Subcutaneous abdominal adipose tissue (tissue), 5 donors: ENCODE measurements at regions not wholly inside any gene's neighbourhood (a gene's known extent, or its start where the extent isn't known, plus 50 kb on each side); places are given as distances from the start of the nearest gene placed in this dataset.
"Not testable (repeated sequence)": the region's sequence is repeated elsewhere in the genome, so short reads cannot be mapped to it uniquely, and the experiment has no call there.

Source experiments
- H3K27ac ChIP-seq: one replicate; pipeline ENCODE4 v1.7.0; 2013; ENCODE audit warnings: low read depth, mild to moderate bottlenecking, inconsistent platforms, low read length, moderate library complexity
- H3K27me3 ChIP-seq, 5 donors: one replicate each; pipeline ENCODE4 v1.7.0; 2013; ENCODE audit warnings: low read length in 5 of 5, inconsistent platforms in 1 of 5; ENCODE audit not compliant: control insufficient read depth in 5 of 5, insufficient read depth in 4 of 5
- H3K36me3 ChIP-seq, 5 donors: one replicate each; pipeline ENCODE4 v1.7.0; 2013; ENCODE audit warnings: low read length in 5 of 5; ENCODE audit not compliant: control insufficient read depth in 5 of 5, insufficient read depth in 5 of 5
- H3K4me1 ChIP-seq, 5 donors: one replicate each; pipeline ENCODE4 v1.7.0; 2013; ENCODE audit warnings: low read length in 5 of 5, mild to moderate bottlenecking in 3 of 5, moderate library complexity in 1 of 5; ENCODE audit not compliant: control insufficient read depth in 5 of 5, insufficient read depth in 5 of 5
- H3K4me3 ChIP-seq, 5 donors: one replicate each; pipeline ENCODE4 v1.7.0; 2013; ENCODE audit warnings: low read length in 5 of 5, low read depth in 1 of 5
- H3K9ac ChIP-seq, 5 donors: one replicate each; pipeline ENCODE4 v1.7.0; 2013; ENCODE audit warnings: low read length in 5 of 5, mild to moderate bottlenecking in 4 of 5, moderate library complexity in 3 of 5
- H3K9me3 ChIP-seq, 5 donors: one replicate each; pipeline ENCODE4 v1.7.0; 2013; ENCODE audit warnings: low read length in 5 of 5; ENCODE audit not compliant: control insufficient read depth in 5 of 5
- donor health status: healthy.
- donor health status: healthy.
- donor health status: healthy.
- donor health status: healthy.
- donor health status: healthy.

DNA sequence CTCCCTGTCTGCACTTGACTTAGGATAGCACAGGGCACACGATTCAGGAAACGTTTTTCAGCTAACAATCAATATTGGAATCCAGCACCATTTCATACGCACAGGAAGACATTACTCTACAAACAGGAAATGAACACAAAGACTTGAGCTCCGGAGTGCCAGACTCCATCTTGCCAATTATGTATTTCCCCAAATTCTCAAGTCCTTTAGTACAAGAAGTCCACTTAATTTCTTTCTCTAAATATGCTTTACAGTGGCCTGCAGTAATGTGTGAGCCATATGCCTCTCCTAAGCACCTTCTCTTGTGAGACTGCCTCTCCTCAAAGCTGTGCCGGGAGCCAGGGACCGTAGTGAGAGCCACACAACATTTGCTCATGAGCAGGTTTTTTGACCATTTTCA is 168.2 kb downstream of the THBS2 start:
- no peak overlapping the region for H3K9ac ChIP-seq
- no peaks in the 10 kb centered on the region for H3K27me3 ChIP-seq
- no peak overlapping the region for H3K4me3 ChIP-seq
- H3K9me3 ChIP-seq: peaks cover 0 to 8% (median 5%) of the 10 kb centered on the region in 5 donors
- peaks cover 0 to 11% (median 0%) of the 10 kb centered on the region in 5 donors for H3K4me1 ChIP-seq
- H3K36me3 ChIP-seq: no peaks in the 10 kb centered on the region
- H3K27ac ChIP-seq: peak overlapping the region; percentile 3

DNA sequence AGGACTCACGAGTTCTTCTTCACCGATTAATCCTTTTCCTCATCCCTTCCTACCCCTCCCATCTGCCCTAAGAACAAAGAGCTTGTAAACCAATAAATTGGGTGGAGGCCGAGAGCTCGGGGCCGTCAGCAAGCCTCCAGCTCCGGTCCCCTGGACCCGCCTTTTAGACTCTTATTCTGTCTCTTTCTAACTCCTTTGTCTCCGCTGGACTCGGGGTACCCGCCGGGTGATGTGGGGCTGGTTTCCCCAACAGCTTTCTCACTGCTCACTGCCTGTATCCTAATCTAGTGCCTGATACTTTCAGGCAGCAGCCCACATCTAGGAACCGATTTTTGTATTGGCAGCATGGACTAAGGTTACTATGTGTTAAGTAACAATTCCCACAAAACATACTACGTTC is 169.1 kb downstream of the THBS2 start:
- not testable (repeated sequence) for H3K36me3 ChIP-seq, H3K27me3 ChIP-seq, H3K9ac ChIP-seq, H3K9me3 ChIP-seq, H3K4me3 ChIP-seq, H3K27ac ChIP-seq
- H3K4me1 ChIP-seq: peaks cover 0 to 11% (median 0%) of the 10 kb centered on the region in 5 donors

DNA sequence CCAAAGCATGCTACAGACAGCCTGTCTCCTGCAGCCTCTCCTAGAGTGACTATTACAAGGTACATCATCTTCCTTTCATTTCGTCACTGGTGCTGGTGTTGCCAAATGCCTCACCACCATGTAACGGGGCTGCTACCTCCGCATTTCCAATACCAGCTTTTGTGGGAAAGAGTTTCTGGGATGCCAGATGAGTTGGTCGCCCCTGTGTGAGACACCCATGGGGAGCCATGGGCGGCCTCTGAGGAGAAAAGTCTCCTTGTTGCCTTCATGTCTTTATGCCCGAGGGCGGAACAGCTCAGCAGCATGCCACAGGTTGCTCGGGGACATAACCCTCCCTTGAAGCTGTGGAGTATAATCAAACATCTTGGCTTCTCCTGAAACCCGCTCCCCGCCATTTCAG is 169.6 kb downstream of the THBS2 start:
- H3K27ac ChIP-seq: no peak overlapping the region
- no peak overlapping the region for H3K9ac ChIP-seq
- H3K4me1 ChIP-seq: peaks cover 0 to 11% (median 0%) of the 10 kb centered on the region in 5 donors
- H3K9me3 ChIP-seq: peaks cover 0 to 8% (median 5%) of the 10 kb centered on the region in 5 donors
- no peaks in the 10 kb centered on the region for H3K27me3 ChIP-seq
- H3K4me3 ChIP-seq: no peak overlapping the region
- H3K36me3 ChIP-seq: no peaks in the 10 kb centered on the region

DNA sequence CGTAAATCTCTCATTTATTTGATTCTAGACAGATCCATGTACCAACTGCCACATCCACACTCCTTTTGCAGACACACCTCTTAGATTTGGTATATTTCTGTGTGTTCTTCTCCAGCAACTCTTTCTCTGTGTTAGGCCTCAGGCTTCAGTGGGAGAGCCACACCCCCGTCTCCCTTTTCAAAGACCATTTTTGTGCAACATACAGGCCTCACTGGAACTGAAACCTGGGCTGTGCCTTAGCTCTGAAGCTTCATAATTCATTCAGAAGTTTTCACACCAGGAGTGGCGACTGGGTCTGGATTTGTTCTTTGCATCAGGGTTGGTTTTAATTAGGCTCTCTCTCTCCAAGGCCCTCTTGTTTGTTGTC is 170.2 kb downstream of the THBS2 start:
- Histone ChIP-seq H3K4me1 (peaks cover 0 to 11% (median 0%) of the 10 kb centered on the region in 5 donors), H3K4me3 (no peak overlapping the region), H3K9ac (no peak overlapping the region), H3K9me3 (peaks cover 0 to 12% (median 5%) of the 10 kb centered on the region in 5 donors), H3K27me3 (no peaks in the 10 kb centered on the region), H3K27ac (no peak overlapping the region), H3K36me3 (no peaks in the 10 kb centered on the region)

DNA sequence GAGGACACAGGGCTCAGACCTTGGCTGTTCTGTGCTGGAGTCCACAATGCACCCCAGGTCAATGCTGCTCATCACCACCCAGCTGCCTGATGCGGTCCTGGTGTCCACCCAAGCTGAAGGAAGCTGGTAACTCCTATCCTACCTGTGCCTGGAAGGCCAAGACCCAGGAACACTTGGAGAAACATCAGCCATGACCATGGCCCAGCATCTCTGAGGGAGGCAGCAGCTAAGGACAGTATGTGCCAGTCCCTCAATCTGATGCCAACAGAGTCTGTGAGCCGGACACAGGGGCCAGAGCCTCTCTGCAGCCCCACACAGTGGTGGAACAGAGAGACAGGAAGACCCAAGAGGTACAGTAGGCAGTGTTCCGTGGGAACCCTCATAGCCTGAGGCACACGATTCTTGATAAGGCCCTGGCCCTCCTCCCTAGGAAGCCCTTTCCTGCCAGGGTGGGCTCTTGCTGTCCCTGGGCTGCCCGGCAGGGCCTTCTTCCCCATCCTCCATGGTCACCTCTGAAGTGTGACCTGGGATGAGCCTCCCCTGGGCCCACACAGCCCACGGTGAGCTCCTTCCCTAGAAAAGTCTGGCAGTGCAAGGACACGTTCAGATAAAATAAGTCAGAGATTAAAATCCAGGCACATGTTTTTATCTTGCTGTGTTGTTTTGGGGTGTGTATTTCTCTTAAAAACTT is 170.7 kb downstream of the THBS2 start:
- Histone ChIP-seq H3K36me3 (no peaks in the 10 kb centered on the region), H3K4me3 (no peak overlapping the region), H3K27me3 (no peaks in the 10 kb centered on the region), H3K4me1 (peaks cover 0 to 11% (median 0%) of the 10 kb centered on the region in 5 donors), H3K27ac (no peak overlapping the region), H3K9ac (no peak overlapping the region), H3K9me3 (peaks cover 0 to 12% (median 5%) of the 10 kb centered on the region in 5 donors)

DNA sequence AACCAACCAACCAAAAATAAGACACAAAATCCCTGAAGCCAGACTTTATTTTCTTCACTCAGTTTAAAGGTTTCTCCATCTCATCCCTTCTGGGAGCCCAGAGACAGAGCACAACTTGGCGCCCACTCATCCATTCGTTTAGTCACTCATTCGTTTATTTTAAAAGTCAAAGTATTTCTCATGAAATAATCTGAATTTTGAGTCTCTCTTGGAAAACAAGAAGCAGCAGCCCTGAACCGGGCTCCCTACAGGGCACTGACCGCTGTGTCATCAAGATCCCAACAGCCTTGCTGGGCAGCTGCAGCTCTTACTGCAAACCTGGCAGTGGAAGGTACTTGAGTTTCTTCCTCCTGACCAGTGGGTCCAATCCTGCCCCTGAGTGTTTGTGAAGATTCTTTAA is 171.6 kb downstream of the THBS2 start:
- no peak overlapping the region for H3K4me3 ChIP-seq
- no peak overlapping the region for H3K27ac ChIP-seq
- no peaks in the 10 kb centered on the region for H3K27me3 ChIP-seq
- no peaks in the 10 kb centered on the region for H3K36me3 ChIP-seq
- peaks cover 0 to 11% (median 0%) of the 10 kb centered on the region in 5 donors for H3K4me1 ChIP-seq
- H3K9me3 ChIP-seq: peaks cover 0 to 12% (median 5%) of the 10 kb centered on the region in 5 donors
- no peak overlapping the region for H3K9ac ChIP-seq

DNA sequence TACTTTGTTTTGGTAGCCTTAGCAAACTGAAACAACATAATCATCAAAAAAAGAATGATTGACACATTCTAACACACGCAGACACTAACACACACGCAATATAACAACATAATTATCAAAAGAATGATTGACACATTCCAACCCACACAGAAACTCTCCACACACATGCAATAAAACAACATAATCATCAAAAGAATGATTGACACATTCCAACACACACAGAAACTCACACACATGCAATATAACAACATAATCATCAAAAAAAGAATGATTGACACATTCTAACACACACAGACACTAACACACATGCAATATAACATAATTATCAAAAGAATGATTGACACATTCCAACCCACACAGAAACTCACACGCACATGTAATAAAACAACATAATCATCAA is 172.4 kb downstream of the THBS2 start:
- Histone ChIP-seq H3K4me1 (peaks cover 0 to 12% (median 0%) of the 10 kb centered on the region in 5 donors), H3K27me3 (no peaks in the 10 kb centered on the region), H3K27ac (no peak overlapping the region), H3K9me3 (peaks cover 0 to 12% (median 5%) of the 10 kb centered on the region in 5 donors), H3K4me3 (no peak overlapping the region), H3K36me3 (no peaks in the 10 kb centered on the region), H3K9ac (no peak overlapping the region)

DNA sequence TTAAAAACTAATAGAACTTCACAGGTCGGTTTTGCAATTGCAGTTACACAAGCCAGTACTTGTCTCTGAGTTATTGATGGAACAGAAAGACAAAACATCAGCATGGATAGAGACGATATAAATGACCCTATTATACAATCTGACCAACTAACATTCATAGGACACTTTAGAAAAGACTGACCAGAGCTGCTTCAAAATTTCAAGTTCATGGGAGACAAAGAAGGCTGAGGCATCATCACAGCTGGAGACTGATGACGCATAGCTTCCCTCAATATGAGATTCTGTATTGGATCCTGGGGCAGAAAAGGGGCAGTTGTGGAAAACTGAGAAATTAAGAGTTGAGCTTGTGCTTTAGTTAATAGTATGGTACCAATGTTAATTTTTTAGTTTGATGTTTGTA is 174.0 kb downstream of the THBS2 start:
- no peak overlapping the region for H3K9ac ChIP-seq
- H3K4me3 ChIP-seq: no peak overlapping the region
- peaks cover 0 to 17% (median 16%) of the 10 kb centered on the region in 5 donors for H3K4me1 ChIP-seq
- no peak overlapping the region for H3K27ac ChIP-seq
- H3K9me3 ChIP-seq: peaks cover 0 to 12% (median 5%) of the 10 kb centered on the region in 5 donors
- no peaks in the 10 kb centered on the region for H3K27me3 ChIP-seq
- no peaks in the 10 kb centered on the region for H3K36me3 ChIP-seq

DNA sequence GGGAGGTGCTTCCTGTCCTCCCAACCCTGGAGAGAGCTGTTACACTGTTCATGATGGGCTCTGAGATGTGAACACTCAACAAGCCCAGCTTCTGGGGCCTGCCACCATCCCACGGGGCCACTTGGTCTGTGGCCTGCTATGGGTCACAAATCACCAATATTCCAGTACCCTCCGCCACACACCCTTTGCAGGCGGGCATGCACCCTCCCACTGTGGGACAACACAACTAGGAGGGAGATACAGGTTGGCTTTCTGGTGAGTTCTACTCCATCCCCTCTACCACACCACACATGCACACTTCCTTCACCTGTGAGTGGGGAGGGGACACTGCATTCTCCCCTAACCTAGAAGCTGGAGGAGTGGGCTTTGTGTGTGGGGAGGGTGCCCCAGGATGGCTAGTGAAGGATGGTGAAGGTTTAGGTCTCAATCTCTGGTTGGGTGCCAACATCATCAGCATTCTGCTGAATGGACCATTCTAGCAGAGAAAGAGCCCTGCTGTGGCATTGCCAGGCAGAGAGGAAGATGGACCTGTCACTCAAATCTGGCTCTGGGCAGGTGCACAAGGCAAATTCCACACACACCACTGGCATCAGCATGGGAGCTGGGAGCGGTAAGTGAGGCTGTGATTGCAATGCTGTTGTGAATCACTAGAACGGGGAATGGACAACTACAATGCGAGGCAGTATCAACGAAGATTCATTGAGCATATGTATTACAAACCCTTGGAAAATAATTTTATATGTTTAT is 175.1 kb downstream of the THBS2 start:
- H3K27me3 ChIP-seq: no peaks in the 10 kb centered on the region
- no peak overlapping the region for H3K9ac ChIP-seq
- H3K27ac ChIP-seq: no peak overlapping the region
- H3K4me1 ChIP-seq: peaks cover 0 to 20% (median 19%) of the 10 kb centered on the region in 5 donors
- no peak overlapping the region for H3K4me3 ChIP-seq
- H3K36me3 ChIP-seq: no peaks in the 10 kb centered on the region
- H3K9me3 ChIP-seq: peaks cover 0 to 12% (median 5%) of the 10 kb centered on the region in 5 donors

DNA sequence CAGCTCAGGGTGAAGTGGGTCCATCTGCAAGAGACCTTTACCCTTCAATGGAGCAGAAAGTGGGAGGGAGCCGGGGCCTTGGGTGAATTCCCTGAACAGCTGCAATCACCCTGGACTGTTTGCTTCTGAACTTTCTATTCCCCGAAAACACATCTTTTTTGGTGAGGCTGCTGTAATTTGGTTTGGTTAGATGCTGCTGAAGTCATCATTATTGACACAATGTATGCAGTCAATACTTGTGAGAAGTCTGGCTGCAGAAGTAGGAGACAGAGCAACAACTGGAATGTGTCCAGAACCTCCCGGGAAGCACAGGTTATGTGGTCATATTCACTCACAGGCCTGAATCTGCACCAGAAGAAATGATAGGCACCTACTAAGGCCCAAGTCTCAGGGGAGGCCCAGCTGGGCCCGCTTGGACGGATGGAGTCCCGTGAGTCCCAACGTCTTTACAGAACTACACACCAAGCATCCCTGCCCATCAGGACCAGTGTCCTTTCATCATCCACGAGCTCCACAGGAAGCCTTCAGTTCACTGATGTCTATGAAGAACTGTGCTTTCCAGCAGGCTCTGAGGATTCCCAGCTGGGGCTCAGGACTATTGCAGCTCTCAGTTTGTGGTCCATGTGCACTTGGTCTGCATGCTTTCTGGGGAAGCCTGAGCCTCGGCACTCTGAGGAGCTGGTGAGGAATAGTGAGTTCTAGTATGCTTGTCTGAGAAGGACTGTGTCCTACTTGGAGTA is 177.6 kb downstream of the THBS2 start:
- Histone ChIP-seq H3K9me3 (peaks cover 0 to 4% (median 0%) of the 10 kb centered on the region in 5 donors), H3K9ac (no peak overlapping the region), H3K4me3 (peak overlapping the region in 3 of 5 donors; percentile 39 to 61 (median 43)), H3K27me3 (no peaks in the 10 kb centered on the region), H3K4me1 (peaks cover 0 to 22% (median 20%) of the 10 kb centered on the region in 5 donors), H3K36me3 (no peaks in the 10 kb centered on the region), H3K27ac (peak overlapping the region; percentile 49)
